GM19455 (cell line): ENCODE measurements at regions not wholly inside any gene's neighbourhood (a gene's known extent, or its start where the extent isn't known, plus 50 kb on each side); places are given as distances from the start of the nearest gene placed in this dataset.
"Not testable (repeated sequence)": the region's sequence is repeated elsewhere in the genome, so short reads cannot be mapped to it uniquely, and the experiment has no call there.

ENCODE experiments used
- ATAC-seq: cut with Tn5 transposase; IDR thresholded peaks from one replicate; pipeline ENCODE4 v1.9.1; 2021; ENCODE audit not compliant: unreplicated experiment

DNA sequence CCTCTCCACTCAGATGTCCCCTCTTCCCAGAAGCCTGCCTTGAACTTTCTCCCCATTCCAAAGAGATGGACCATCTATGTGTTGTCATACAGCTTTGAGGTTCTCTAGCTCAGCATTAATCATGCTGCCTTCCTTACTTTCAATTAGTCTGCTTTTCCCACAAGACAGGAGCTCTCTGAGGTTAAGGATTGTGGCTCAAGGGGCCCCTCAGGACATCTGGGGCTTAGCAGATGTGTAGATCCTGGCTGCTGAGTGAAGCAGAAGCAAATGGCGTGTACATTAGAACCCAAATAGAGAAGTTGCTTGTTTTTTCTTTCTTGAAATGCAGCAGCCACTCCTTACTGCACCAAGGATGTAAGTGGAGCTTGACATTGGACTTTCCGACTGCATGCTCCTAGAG is 330.5 kb upstream of the TNRC6C start:
- no peak for ATAC-seq

DNA sequence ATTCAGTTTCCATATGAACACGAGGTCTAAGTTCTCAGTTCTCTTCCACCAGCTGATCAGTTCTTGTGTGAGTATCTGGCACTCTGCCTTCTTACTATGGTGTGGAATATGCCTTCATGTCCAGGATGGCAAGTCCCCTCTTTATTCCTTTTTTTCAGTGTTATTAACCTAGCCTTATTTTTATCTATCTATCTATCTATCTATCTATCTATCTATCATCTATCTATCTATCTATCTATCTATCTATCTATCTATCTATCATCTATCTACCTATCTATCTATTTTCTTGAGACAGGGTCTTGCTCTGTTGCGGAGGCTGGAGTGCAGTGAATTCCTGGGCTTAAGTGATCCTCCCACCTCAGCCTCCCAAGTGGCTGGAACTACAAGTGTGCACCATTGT is 329.2 kb upstream of the TNRC6C start:
- not testable (repeated sequence) for ATAC-seq

DNA sequence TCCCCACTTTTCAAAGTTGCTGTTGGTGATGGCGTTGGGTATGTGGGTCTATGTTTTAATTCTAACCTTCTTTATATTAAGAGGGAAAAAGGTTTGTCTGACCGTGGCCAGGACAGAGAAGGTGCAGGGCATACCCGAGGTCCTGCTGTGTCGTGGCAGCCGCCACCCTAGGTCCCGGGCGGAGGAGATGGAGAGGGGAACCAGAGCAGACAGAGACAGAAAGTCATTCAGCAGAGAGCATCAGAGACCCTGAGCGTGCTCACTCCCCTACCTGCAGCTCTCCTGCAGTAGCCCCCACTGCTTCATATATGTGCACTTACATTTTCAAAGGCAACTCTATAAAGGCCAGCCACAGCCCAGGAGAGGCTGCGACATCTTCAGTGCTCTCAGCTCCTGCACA is 327.2 kb upstream of the TNRC6C start:
- ATAC-seq = no peak

DNA sequence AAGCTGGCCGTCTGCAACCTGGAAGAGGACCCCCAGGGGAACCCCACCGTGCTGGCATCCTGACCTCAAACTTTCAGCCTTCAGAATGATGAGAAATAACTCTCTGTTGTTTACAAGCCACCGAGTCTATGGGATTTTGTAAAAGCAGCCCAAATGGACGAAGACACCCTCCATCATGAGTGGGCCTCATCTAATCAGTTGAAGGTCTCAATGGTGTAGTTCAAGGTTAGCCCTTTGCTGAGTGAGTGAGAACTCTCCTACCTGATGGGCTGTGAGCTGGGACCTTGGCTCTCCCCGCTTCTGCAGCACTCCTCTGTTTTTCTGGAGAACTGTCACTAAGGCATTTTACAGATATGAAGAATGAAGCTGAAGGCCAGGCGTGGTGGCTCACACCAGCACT is 325.9 kb upstream of the TNRC6C start:
- ATAC-seq = no peak

DNA sequence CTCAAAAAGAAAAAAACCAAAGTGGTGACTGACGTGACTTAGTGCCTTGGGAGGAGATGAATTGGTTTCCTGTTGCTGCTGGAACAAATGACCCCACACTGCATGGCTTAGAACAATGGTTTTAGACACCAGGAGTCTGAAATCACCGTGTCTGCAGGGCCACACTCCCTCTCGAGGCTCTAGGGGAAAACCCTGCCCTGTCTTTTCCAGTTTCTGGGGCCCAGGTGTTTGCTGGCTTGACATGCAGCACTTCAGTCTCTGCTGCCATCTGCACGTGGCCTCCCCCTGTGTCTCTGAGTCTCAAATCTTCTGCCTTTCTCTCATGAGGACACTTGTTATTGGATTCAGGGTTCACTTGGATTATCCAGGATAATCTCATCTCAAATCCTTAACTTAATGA is 323.8 kb upstream of the TNRC6C start:
- ATAC-seq = no peak

DNA sequence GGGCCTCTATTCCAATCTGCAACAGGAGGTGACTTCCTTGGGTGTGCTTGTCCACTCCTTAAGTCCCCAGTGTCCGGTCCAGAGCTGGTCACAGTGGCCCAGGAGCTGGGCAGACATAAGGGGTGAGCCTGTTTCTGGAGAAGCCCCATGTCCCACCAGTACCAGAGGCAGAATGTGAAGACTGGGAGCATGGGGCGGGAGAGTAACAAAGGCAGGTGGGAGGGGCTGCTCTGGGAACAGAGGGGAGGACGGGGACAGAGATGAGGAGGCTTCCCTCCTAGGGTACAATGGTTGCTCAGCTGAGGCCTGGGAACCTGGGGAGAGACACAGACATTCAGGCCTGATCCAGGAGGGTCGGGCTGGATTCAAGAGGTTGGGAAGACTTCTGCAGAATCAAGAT is 323.3 kb upstream of the TNRC6C start:
- no peak for ATAC-seq

DNA sequence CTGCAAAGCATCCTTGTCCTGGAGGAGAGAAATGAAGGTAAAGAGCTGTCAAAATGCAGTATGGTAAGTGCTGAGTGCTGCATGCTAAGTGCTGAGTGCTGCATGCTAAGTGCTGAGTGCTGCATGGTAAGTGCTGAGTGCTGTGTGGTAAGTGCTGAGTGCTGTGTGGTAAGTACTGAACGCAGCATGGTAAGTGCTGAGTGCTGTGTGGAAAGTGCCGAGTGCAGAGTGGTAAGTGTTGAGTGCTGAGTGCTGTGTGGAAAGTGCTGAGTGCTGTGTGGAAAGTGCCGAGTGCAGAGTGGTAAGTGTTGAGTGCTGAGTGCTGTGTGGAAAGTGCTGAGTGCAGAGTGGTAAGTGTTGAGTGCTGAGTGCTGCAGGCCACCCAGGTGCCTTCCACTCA is 322.7 kb upstream of the TNRC6C start:
- not testable (repeated sequence) for ATAC-seq

DNA sequence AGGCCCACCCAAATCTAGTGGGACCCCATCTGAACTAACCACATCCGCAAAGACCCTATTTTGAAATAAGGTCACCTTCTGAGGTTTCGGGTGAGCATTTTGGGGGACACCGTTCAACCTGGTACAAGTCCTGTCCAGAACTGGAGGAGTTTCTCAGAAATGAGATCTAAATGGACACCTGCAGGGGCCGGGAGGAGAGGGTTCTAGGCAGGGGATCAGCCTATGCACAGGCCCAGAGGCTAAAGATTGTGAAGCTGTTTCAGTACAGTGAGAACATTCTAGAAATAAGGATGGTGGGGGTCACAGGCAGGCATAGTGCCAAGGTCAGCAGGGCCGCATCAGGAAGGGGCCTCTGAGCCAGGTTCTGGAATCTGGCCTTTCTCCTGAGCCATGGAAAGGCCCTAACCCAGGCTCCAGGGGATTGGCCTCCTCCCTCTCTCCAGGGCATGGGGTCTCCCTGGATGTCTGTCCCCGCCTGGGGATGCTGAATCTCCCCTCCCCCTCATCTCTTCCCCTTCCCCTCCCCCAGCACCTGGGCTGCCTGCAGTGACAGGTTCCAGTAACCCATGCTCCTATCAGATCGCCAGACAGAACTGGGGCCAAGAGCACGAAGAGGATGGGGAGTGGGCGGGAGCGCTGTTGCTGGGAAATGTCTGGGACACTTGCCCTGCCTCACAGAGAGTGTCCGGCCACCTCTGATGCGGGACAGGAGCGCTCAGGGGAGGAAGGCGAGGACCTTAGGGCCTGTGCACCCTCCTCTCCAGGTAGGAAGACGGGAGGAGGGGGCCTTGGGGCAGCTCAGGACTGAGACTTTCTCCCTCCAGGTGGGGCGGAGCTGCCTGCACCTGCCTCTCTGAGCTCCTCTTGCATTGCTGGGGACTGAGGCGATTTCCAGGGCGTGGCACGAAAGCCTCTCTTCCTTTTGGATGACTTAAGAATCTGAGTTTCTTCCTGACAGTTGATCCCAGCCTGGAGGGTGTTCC is 321.4 kb upstream of the TNRC6C start:
- ATAC-seq = no peak

DNA sequence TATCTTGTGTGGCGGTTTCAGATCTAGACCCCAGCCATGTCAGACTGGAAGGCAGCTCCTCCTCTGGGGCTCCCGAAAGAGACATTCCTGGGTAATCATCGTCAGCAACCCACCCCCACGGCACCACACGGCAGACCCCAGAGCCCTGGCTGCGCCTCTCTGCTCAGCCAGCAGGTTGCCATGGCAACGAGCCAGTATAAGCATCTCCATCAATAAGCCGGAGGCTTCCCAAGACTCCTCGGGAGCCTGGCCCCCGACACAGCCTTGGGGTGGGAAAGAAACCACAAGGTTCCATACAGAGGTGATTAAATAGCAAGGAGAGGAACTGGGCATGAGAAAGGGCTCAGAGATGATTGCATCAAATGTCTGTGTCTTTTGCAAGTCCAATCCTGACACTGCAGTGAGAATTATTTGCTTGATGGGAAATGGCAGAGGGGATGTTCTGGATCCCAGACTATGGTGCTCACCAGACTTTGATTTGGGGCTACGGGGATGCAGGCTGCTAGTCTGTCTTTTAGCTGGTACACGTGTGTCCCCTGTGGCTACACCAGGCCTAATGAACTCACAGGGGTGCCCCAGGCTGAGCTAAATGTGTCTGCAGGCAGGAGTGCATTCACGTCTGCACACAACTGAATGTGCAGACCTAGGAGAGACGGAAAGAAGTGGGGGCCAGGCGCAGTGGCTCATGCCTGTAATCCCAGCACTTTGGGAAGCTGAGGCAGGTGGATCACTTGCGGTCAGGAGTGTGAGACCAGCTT is 320.5 kb upstream of the TNRC6C start:
- ATAC-seq = no peak

DNA sequence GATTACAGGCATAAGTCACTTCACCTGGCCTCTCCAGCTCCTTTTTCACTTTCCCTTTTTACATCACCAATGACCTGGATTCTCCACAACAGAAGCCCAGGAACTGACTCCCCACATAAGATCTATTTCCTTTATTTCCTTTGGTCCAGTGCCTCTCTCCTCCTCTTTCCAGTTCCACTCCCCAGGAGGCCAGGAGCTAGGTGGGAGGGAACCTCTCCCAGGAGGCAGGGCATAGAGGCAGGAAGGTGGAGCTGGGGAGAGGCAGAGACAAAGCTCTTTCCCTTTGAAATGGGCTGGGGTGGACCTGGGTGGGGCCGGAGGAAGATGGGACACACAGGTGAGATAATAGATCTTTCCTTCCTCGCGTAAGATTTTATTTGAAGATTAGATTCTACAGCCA is 318.3 kb upstream of the TNRC6C start:
- no peak for ATAC-seq

DNA sequence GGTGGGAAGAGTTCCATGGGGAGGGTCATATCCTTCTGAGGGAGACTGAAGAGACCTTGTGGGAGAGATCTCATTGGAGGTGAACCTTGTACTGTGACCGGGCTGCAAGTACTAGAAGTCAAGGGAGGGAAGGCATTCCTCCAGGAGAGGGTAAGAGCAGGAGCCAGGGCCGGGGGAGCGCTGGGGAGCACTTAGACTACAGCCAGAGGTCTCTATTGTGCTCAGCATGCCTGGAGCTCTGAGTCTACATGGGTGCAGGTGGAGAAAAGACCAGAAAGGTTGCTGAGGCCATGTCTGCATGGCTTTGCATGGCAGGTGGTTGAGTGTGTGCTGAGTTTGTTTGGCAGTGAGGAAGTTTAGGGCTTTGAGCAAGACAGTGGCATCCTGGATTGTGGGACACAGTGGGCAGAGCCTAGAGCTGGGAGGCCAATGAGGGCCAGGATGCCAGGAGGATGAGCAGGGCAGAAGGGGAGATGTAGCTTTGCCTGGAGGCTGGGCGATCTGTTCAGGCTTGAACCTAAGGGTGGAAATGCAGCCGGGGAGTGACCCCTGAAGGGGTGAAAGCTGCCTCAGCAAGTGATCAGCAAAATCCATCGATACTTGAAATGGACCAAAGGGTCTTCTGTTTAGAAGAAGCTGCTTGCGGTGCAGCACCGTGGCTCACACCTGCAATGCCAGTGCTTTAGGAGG is 317.4 kb upstream of the TNRC6C start:
- ATAC-seq = no peak

DNA sequence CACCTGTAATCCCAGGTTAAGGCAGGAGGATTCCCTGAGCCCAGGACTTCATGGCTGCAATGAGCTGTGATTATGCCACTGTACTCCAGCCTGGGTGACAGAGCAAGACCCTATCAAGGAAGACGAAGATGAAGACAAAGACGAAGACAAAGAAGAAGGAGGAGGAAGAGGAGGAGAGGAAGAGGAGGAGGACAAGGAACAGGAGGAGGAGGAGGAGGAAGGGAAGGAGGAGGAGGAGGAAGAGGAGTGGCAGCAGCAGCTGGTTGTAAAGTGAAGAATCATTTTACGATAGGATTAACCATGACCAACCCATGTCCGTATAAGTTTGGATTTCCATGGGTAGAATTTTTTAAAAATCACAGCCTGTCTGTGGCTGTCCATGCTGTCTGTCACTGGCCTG is 316.8 kb upstream of the TNRC6C start:
- ATAC-seq = no peak

DNA sequence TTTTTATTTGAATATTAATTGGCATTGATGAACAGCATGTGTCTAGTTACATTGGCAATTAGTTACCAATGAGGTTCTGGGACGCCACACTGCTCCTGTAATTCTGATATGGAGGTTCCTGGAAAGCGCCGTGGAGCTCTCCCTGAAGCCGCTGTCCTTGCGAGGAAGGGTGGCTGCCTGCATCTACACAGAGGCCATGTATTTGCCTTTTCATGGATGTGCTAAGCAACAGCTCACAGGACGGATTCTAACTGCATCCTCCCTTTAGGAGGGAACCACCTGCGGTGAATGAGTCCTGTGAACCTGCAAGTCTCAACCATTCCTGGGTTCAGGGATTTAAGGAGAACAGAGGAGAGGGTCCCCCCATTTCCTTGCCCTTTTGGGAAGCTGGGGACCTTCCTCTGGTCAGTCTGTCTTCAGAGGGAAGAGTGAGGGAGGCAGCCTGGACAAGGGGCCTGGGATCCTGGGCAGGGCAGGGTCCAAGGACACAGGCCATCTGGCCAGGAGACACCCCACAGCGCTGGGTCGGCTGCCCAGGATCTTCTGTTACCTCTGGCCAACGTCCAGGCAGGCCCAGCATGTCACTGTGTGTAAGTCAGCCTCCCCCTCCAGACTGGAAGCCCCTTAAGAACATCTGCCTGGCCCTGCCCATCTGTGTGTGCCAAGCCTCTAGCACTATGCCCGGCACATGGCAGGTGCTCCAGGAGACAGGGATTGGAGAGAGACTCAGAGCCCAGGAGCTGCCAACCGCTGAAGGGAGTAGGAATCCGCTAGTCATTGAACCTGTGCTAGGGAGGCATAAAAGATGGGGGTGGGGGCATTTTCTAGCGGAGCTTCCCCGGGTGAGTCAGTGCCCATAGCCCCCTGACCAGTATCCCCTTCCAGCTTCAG is 314.1 kb upstream of the TNRC6C start:
- ATAC-seq = no peak

DNA sequence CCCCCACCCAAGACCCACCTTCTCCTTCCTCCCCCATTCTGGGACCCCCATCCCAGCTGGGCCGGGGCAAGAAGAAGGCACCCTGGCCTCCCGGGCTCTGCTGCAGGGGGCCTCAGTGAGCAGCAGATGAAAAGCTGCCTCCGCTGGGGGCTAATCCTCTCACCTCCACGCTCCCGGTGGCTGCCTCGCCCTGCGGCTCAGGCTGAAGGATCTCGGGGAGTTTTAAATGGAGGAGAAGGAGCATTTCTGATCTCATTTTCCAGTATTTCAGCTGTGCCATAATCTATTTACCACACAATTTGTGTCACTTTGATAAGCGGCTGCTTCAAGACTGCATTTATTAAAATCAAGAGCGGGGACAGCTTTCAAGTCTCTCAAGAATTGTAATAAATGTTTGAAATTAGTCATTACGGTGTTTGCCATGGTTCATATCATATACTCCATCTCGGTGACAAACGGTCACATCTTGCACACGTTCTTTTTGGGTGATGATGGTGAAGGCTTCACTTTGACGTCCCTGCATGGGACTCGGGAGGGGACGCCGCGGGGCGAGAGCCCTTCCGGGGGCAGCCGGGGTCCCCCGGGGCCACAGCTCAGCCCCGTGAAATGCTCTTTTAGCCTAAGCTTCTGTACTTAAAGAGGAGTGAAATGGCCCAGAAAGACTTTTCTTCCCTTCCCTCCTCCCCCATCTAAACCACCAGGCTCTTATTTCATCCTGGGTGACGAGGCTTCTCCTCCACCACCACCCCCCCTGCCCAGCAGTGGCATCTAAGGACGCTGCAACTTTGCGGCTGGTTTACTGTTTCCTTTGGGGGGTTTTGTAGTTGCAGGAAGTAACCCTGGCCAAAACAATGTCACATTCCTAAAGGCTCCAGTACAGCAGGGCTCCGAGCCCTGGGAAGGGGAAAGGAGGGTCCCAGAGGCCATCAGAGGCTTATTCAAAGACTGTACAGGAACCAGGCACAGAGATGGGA is 313.1 kb upstream of the TNRC6C start:
- no peak for ATAC-seq

DNA sequence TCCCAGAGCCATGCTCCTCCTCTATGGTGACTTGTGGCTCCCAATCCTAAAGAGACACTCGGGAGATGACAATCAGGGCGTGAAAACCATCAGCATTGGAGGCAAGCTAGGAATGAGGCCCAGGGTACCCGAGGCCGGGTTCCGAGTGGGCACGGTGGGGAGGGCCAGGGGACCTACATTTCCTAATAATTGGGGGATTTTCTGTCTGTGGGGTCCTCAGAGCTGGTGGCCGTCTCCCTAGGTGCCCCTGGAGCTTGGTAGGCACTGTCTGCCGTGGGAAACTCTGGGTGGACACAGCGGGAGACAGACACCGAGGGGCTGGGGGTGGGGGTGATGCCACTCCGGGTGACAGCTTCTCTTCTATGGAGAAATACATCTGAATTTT is 312.5 kb upstream of the TNRC6C start:
- no peak for ATAC-seq

DNA sequence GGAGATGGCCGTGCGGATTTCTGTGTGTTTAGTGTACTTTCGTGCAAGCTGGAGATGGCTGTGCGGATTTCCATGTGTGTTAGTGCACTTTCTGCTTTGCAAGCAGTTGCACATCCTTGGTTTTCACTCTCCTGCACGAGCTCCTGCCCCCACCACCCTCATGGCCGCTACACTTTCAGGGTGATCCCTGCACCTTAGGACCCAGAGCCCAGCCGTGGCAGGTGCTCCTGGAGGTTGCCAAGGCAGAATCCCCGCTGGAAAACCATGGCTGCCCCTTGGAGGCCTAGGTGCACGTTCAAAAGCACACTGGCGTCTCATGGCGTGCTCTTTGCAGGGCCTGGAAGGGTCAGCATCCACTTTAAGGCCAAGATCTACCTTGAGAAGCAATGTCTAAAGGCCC is 311.0 kb upstream of the TNRC6C start:
- no peak for ATAC-seq

DNA sequence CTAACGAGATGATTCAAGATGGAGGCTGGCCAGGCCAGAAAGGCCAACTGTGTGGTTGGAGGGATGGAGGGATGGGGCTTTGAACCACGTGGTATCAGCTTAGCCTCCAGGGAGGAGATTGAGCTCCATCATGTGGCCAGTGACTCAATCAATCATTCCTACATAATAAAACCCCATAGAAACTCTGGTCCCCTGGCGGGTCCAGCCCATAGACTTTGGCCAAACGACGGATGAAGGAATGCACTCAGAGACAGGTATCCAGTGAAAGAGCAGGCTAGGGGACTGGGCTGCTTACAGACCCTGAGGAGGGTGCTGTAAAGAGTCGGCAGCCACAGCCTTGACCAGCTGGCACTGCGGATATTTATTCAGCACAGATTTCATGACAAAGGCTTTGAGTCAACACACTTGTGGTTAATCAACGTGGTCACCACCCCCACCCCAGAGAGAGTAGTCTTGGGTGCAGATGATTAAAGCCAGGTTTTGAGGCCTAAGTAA is 308.7 kb upstream of the TNRC6C start:
- ATAC-seq = no peak

DNA sequence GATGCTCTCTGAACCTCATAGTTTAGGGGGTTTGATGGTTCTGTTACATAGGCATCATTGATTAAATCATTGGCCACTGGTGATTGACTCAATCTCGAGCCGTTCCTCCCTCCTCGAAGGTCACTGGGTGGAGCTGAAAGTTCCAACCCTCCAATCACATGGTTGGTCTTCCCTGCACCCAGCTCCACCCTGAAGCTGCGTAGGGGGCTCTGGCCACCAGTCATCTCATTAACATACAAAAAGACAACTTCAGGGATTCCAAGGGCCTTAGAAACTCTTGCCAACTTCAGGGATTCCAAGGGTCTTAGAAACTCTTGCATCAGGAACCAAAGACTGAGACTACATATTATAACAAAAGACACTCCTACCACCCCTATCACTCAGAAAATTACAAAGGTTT is 306.5 kb upstream of the TNRC6C start:
- no peak for ATAC-seq

DNA sequence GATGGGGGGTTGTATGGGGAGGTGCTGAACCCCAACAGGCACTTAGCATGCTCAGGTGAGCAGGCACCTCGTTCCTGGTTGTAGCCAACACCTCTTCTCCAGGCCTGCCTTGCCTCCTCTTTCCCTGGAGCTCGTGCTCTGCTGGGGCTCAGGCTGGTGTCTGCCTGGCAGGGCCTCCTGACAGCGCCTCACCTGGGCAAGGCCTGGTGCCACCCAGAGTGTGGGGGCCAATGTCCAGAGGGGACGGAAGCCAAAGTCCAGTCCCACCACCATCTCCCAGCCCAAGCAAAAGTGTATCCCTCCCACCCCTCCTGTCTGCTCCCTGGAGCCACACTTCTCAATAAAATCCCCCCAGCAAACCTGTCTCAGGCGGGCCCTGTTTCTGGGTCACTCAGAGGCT is 304.2 kb upstream of the TNRC6C start:
- no peak for ATAC-seq
